ENCODE measurements at regions not wholly inside any gene's neighbourhood (a gene's known extent, or its start where the extent isn't known, plus 50 kb on each side); places are given as distances from the start of the nearest gene placed in this dataset.

GRCh38 chr1:95313527-95313926, 79.5 kb downstream of the RWDD3 start:
- Histone ChIP-seq H3K9me3 (ENCODE audit: control insufficient read depth, low read length) (no peaks in the 10 kb centered on the region), H3K27me3 (ENCODE audit: control insufficient read depth in 1 of 2, insufficient read depth in 2 of 2, low read length in 1 of 2) (peaks cover 0 to 1% of the 10 kb centered on the region in 2 donors), H3K27ac (ENCODE audit: low read depth in 1 of 2, low read length in 2 of 2) (no peak overlapping the region), H3K4me3 (ENCODE audit: low read length in 2 of 2) (no peak overlapping the region), H3K4me1 (ENCODE audit: control insufficient read depth in 1 of 2, insufficient read depth in 2 of 2, low read length in 2 of 2) (no peaks in the 10 kb centered on the region), H3K36me3 (ENCODE audit: control insufficient read depth in 1 of 2, insufficient read depth in 2 of 2, low read length in 1 of 2) (no peaks in the 10 kb centered on the region)
- intact Hi-C loops (cut with DNase I), result no loop called here
- DNase-seq (no peak), ATAC-seq (ENCODE audit: low FRiP score) (no peak)
- 15 to 18% methylated on average over 3 of the region's 3 CpGs for WGBS, 2 donors

GRCh38 chr1:95321531-95321930, 87.5 kb downstream of the RWDD3 start:
- Histone ChIP-seq H3K36me3 (ENCODE audit: control insufficient read depth in 1 of 2, insufficient read depth in 2 of 2, low read length in 1 of 2) (no peaks in the 10 kb centered on the region), H3K4me1 (ENCODE audit: control insufficient read depth in 1 of 2, insufficient read depth in 2 of 2, low read length in 2 of 2) (no peaks in the 10 kb centered on the region), H3K9me3 (ENCODE audit: control insufficient read depth, low read length) (no peaks in the 10 kb centered on the region), H3K27ac (ENCODE audit: low read depth in 1 of 2, low read length in 2 of 2) (no peak overlapping the region), H3K27me3 (ENCODE audit: control insufficient read depth in 1 of 2, insufficient read depth in 2 of 2, low read length in 1 of 2) (peaks cover 0 to 1% of the 10 kb centered on the region in 2 donors), H3K4me3 (ENCODE audit: low read length in 2 of 2) (no peak overlapping the region)
- no peak for ATAC-seq (ENCODE audit: low FRiP score)
- WGBS, 2 donors, result 6 to 16% methylated on average over 3 of the region's 3 CpGs
- no peak for DNase-seq
- intact Hi-C loops (cut with DNase I), result no loop called here

GRCh38 chr1:95323123-95323522, 89.1 kb downstream of the RWDD3 start:
- intact Hi-C loops (cut with DNase I), result no loop called here
- Histone ChIP-seq H3K9me3 (ENCODE audit: control insufficient read depth, low read length) (no peaks in the 10 kb centered on the region), H3K27ac (ENCODE audit: low read depth in 1 of 2, low read length in 2 of 2) (no peak overlapping the region), H3K4me3 (ENCODE audit: low read length in 2 of 2) (no peak overlapping the region), H3K27me3 (ENCODE audit: control insufficient read depth in 1 of 2, insufficient read depth in 2 of 2, low read length in 1 of 2) (peaks cover 0 to 1% of the 10 kb centered on the region in 2 donors), H3K36me3 (ENCODE audit: control insufficient read depth in 1 of 2, insufficient read depth in 2 of 2, low read length in 1 of 2) (no peaks in the 10 kb centered on the region), H3K4me1 (ENCODE audit: control insufficient read depth in 1 of 2, insufficient read depth in 2 of 2, low read length in 2 of 2) (no peaks in the 10 kb centered on the region)
- DNase-seq, result no peak
- 6 to 17% methylated on average over 1 of the region's 1 CpG for WGBS, 2 donors
- ATAC-seq (ENCODE audit: low FRiP score), result no peak

- ATAC-seq (ENCODE audit: low FRiP score), result no peak
- Histone ChIP-seq H3K27ac (ENCODE audit: low read depth in 1 of 2, low read length in 2 of 2) (no peak overlapping the region), H3K4me3 (ENCODE audit: low read length in 2 of 2) (no peak overlapping the region), H3K36me3 (ENCODE audit: control insufficient read depth in 1 of 2, insufficient read depth in 2 of 2, low read length in 1 of 2) (no peaks in the 10 kb centered on the region), H3K27me3 (ENCODE audit: control insufficient read depth in 1 of 2, insufficient read depth in 2 of 2, low read length in 1 of 2) (no peaks in the 10 kb centered on the region), H3K9me3 (ENCODE audit: control insufficient read depth, low read length) (no peaks in the 10 kb centered on the region), H3K4me1 (ENCODE audit: control insufficient read depth in 1 of 2, insufficient read depth in 2 of 2, low read length in 2 of 2) (no peaks in the 10 kb centered on the region)
- intact Hi-C loops (cut with DNase I), result no loop called here
- WGBS, 2 donors, result 73 to 81% methylated on average over 4 of the region's 4 CpGs
- no peak for DNase-seq
These were observed 91.3 kb downstream of the RWDD3 start for GRCh38 chr1:95325349-95325748.

GRCh38 chr1:95326023-95326422, 92.0 kb downstream of the RWDD3 start:
- ATAC-seq (ENCODE audit: low FRiP score) (no peak), DNase-seq (no peak)
- no peaks in the 10 kb centered on the region for H3K9me3 ChIP-seq (ENCODE audit: control insufficient read depth, low read length)
- no peaks in the 10 kb centered on the region for H3K27me3 ChIP-seq (ENCODE audit: control insufficient read depth in 1 of 2, insufficient read depth in 2 of 2, low read length in 1 of 2)
- no peaks in the 10 kb centered on the region for H3K36me3 ChIP-seq (ENCODE audit: control insufficient read depth in 1 of 2, insufficient read depth in 2 of 2, low read length in 1 of 2)
- no peak overlapping the region for H3K4me3 ChIP-seq (ENCODE audit: low read length in 2 of 2)
- H3K4me1 ChIP-seq (ENCODE audit: control insufficient read depth in 1 of 2, insufficient read depth in 2 of 2, low read length in 2 of 2), result no peaks in the 10 kb centered on the region
- intact Hi-C loops (cut with DNase I), result no loop called here
- H3K27ac ChIP-seq (ENCODE audit: low read depth in 1 of 2, low read length in 2 of 2), result no peak overlapping the region
- 40 to 52% methylated on average over 4 of the region's 4 CpGs for WGBS, 2 donors

GRCh38 chr1:95332754-95333153, 98.7 kb downstream of the RWDD3 start:
- DNase-seq, result no peak
- ATAC-seq (ENCODE audit: low FRiP score), result no peak
- intact Hi-C loops (cut with DNase I), result no loop called here
- WGBS, 2 donors, result 88% methylated on average over 1 of the region's 1 CpG
- Histone ChIP-seq H3K9me3 (ENCODE audit: control insufficient read depth, low read length) (no peaks in the 10 kb centered on the region), H3K4me1 (ENCODE audit: control insufficient read depth in 1 of 2, insufficient read depth in 2 of 2, low read length in 2 of 2) (no peaks in the 10 kb centered on the region), H3K27ac (ENCODE audit: low read depth in 1 of 2, low read length in 2 of 2) (no peak overlapping the region), H3K4me3 (ENCODE audit: low read length in 2 of 2) (no peak overlapping the region), H3K27me3 (ENCODE audit: control insufficient read depth in 1 of 2, insufficient read depth in 2 of 2, low read length in 1 of 2) (no peaks in the 10 kb centered on the region), H3K36me3 (ENCODE audit: control insufficient read depth in 1 of 2, insufficient read depth in 2 of 2, low read length in 1 of 2) (no peaks in the 10 kb centered on the region)

- Histone ChIP-seq H3K4me1 (ENCODE audit: control insufficient read depth in 1 of 2, insufficient read depth in 2 of 2, low read length in 2 of 2) (no peaks in the 10 kb centered on the region), H3K4me3 (ENCODE audit: low read length in 2 of 2) (no peak overlapping the region), H3K9me3 (ENCODE audit: control insufficient read depth, low read length) (no peaks in the 10 kb centered on the region), H3K27ac (ENCODE audit: low read depth in 1 of 2, low read length in 2 of 2) (no peak overlapping the region), H3K27me3 (ENCODE audit: control insufficient read depth in 1 of 2, insufficient read depth in 2 of 2, low read length in 1 of 2) (no peaks in the 10 kb centered on the region), H3K36me3 (ENCODE audit: control insufficient read depth in 1 of 2, insufficient read depth in 2 of 2, low read length in 1 of 2) (no peaks in the 10 kb centered on the region)
- ATAC-seq (ENCODE audit: low FRiP score) (no peak), DNase-seq (no peak)
- intact Hi-C loops (cut with DNase I), result no loop called here
- WGBS, 2 donors, result 85 to 86% methylated on average over 9 of the region's 9 CpGs
These were observed 105.4 kb downstream of the RWDD3 start for GRCh38 chr1:95339377-95339776.

GRCh38 chr1:95340061-95340460, 106.1 kb downstream of the RWDD3 start:
- H3K27ac ChIP-seq (ENCODE audit: low read depth in 1 of 2, low read length in 2 of 2), result no peak overlapping the region
- H3K36me3 ChIP-seq (ENCODE audit: control insufficient read depth in 1 of 2, insufficient read depth in 2 of 2, low read length in 1 of 2), result no peaks in the 10 kb centered on the region
- DNase-seq, result no peak
- intact Hi-C loops (cut with DNase I), result no loop called here
- no peaks in the 10 kb centered on the region for H3K4me1 ChIP-seq (ENCODE audit: control insufficient read depth in 1 of 2, insufficient read depth in 2 of 2, low read length in 2 of 2)
- H3K9me3 ChIP-seq (ENCODE audit: control insufficient read depth, low read length), result no peaks in the 10 kb centered on the region
- 47 to 48% methylated on average over 2 of the region's 2 CpGs for WGBS, 2 donors
- H3K27me3 ChIP-seq (ENCODE audit: control insufficient read depth in 1 of 2, insufficient read depth in 2 of 2, low read length in 1 of 2), result no peaks in the 10 kb centered on the region
- no peak overlapping the region for H3K4me3 ChIP-seq (ENCODE audit: low read length in 2 of 2)
- no peak for ATAC-seq (ENCODE audit: low FRiP score)

GRCh38 chr1:95352767-95353166, 118.8 kb downstream of the RWDD3 start:
- WGBS, 2 donors, result 47 to 57% methylated on average over 2 of the region's 2 CpGs
- no peak overlapping the region for H3K27ac ChIP-seq (ENCODE audit: low read depth in 1 of 2, low read length in 2 of 2)
- no peaks in the 10 kb centered on the region for H3K27me3 ChIP-seq (ENCODE audit: control insufficient read depth in 1 of 2, insufficient read depth in 2 of 2, low read length in 1 of 2)
- H3K4me1 ChIP-seq (ENCODE audit: control insufficient read depth in 1 of 2, insufficient read depth in 2 of 2, low read length in 2 of 2), result no peaks in the 10 kb centered on the region
- no peak for ATAC-seq (ENCODE audit: low FRiP score)
- H3K36me3 ChIP-seq (ENCODE audit: control insufficient read depth in 1 of 2, insufficient read depth in 2 of 2, low read length in 1 of 2), result no peaks in the 10 kb centered on the region
- intact Hi-C loops (cut with DNase I), result no loop called here
- no peak for DNase-seq
- H3K4me3 ChIP-seq (ENCODE audit: low read length in 2 of 2), result no peak overlapping the region
- H3K9me3 ChIP-seq (ENCODE audit: control insufficient read depth, low read length), result no peaks in the 10 kb centered on the region
